ENCODE measurements at regions not wholly inside any gene's neighbourhood (a gene's known extent, or its start where the extent isn't known, plus 50 kb on each side); places are given as distances from the start of the nearest gene placed in this dataset.
A peak's percentile ranks its signal among the peaks of the same experiment; 100 is the strongest.
"Not testable (repeated sequence)": the region's sequence is repeated elsewhere in the genome, so short reads cannot be mapped to it uniquely, and the experiment has no call there.

GRCh38 chr17:65294181-65294719, 157.1 kb downstream of the RGS9 start:
- Histone ChIP-seq H3K4me3 (no peak overlapping the region), H3K4me1 (ENCODE audit: control insufficient read depth in 5 of 5, insufficient read depth in 5 of 5, low read length in 5 of 5) (peaks cover 0 to 15% (median 0%) of the 10 kb centered on the region in 5 donors), H3K27ac (ENCODE audit: low read depth in 1 of 2, low read length in 1 of 2) (no peak overlapping the region), H3K36me3 (ENCODE audit: control insufficient read depth in 4 of 4, insufficient read depth in 4 of 4, low read length in 4 of 4) (no peaks in the 10 kb centered on the region), H3K27me3 (ENCODE audit: control insufficient read depth in 3 of 3, insufficient read depth in 3 of 3, low read length in 2 of 3) (no peaks in the 10 kb centered on the region), H3K9me3 (ENCODE audit: control insufficient read depth in 4 of 4, insufficient read depth in 3 of 4, low read length in 3 of 4) (no peaks in the 10 kb centered on the region), H3K9ac (ENCODE audit: insufficient read depth in 1 of 2, low read length in 2 of 2) (peak overlapping the region in 1 of 2 donors; percentile 53)
- 14 to 17% methylated on average over 10 of the region's 10 CpGs for WGBS, 2 donors
- DNase-seq (peak; percentile 77 to 86 (median 82)), ATAC-seq (ENCODE audit: insufficient read depth, low FRiP score) (peak; percentile 79)
- TF ChIP-seq, protein P1, sequence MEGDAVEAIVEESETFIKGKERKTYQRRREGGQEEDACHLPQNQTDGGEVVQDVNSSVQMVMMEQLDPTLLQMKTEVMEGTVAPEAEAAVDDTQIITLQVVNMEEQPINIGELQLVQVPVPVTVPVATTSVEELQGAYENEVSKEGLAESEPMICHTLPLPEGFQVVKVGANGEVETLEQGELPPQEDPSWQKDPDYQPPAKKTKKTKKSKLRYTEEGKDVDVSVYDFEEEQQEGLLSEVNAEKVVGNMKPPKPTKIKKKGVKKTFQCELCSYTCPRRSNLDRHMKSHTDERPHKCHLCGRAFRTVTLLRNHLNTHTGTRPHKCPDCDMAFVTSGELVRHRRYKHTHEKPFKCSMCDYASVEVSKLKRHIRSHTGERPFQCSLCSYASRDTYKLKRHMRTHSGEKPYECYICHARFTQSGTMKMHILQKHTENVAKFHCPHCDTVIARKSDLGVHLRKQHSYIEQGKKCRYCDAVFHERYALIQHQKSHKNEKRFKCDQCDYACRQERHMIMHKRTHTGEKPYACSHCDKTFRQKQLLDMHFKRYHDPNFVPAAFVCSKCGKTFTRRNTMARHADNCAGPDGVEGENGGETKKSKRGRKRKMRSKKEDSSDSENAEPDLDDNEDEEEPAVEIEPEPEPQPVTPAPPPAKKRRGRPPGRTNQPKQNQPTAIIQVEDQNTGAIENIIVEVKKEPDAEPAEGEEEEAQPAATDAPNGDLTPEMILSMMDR (IDR thresholded peaks at IDR 0.05; ENCODE audit: control extremely low read depth, extremely low read depth): peak; percentile 71

DNA sequence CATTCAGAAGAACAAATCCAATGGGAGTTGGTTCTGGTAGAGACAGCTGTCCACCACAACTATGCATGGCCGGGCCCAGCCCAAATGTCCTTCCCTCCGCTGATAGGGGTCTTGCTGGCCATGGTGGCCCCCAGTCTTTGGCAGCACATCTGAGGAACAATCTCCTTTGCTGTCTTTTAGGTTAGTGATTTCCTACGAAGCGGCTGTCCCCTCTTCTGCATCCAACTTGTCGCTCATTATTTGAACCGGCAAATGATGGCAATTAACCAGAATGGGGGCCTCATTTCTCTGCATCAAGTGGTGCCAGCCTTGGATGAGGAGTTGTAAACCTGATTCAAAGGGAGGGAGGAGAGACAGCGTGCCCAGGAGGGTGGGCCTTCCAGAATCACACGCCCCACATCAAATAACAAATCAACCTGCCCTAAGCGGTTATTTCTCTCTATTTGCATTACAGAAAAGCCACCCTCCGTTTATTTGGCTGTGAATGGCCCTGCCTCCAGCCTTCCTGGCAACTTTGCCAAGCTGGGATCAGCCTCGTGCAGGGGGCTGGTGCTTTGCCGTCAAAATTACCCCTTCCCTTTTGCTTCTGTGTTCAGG, 156.5 kb downstream of the RGS9 start:
- Histone ChIP-seq H3K9ac (ENCODE audit: insufficient read depth in 1 of 2, low read length in 2 of 2) (peak overlapping the region in 1 of 2 donors; percentile 53), H3K4me1 (ENCODE audit: control insufficient read depth in 5 of 5, insufficient read depth in 5 of 5, low read length in 5 of 5) (peaks cover 0 to 15% (median 0%) of the 10 kb centered on the region in 5 donors), H3K9me3 (ENCODE audit: control insufficient read depth in 4 of 4, insufficient read depth in 3 of 4, low read length in 3 of 4) (no peaks in the 10 kb centered on the region), H3K27ac (ENCODE audit: low read depth in 1 of 2, low read length in 1 of 2) (no peak overlapping the region), H3K27me3 (ENCODE audit: control insufficient read depth in 3 of 3, insufficient read depth in 3 of 3, low read length in 2 of 3) (no peaks in the 10 kb centered on the region), H3K36me3 (ENCODE audit: control insufficient read depth in 4 of 4, insufficient read depth in 4 of 4, low read length in 4 of 4) (no peaks in the 10 kb centered on the region), H3K4me3 (no peak overlapping the region)
- ATAC-seq (ENCODE audit: insufficient read depth, low FRiP score) (no peak), DNase-seq (no peak)
- WGBS, 2 donors: 75% methylated on average over 12 of the region's 12 CpGs
- TF ChIP-seq, protein P1 (IDR thresholded peaks at IDR 0.05; ENCODE audit: control extremely low read depth, extremely low read depth): no peak

DNA sequence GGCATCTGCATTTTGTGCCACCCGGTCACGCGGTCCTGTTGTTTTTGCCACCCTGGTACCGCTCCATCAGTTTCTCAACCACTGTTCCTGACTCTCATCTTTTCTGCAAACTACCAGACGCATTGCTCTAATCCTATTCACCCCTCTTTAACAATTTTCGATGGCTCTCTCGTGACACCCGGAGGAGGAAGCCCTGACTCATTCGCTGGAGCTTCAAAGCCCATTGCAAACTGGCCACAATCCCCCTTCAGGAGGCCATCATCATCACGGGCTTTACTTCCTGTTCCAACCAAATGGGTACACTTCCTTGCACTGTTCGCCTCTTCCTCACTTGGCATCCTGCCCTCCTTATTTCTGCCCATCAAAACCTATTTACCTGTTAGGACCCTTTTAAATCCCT, 155.3 kb downstream of the RGS9 start:
- TF ChIP-seq, protein P1 (IDR thresholded peaks at IDR 0.05; ENCODE audit: control extremely low read depth, extremely low read depth): no peak
- Histone ChIP-seq H3K9me3 (ENCODE audit: control insufficient read depth in 4 of 4, insufficient read depth in 3 of 4, low read length in 3 of 4) (no peaks in the 10 kb centered on the region), H3K27ac (ENCODE audit: low read depth in 1 of 2, low read length in 1 of 2) (peak overlapping the region in 1 of 2 donors; percentile 10), H3K27me3 (ENCODE audit: control insufficient read depth in 3 of 3, insufficient read depth in 3 of 3, low read length in 2 of 3) (no peaks in the 10 kb centered on the region), H3K4me3 (no peak overlapping the region), H3K36me3 (ENCODE audit: control insufficient read depth in 4 of 4, insufficient read depth in 4 of 4, low read length in 4 of 4) (no peaks in the 10 kb centered on the region), H3K9ac (ENCODE audit: insufficient read depth in 1 of 2, low read length in 2 of 2) (no peak overlapping the region), H3K4me1 (ENCODE audit: control insufficient read depth in 5 of 5, insufficient read depth in 5 of 5, low read length in 5 of 5) (peaks cover 0 to 10% (median 0%) of the 10 kb centered on the region in 5 donors)
- WGBS, 2 donors: 67 to 70% methylated on average over 11 of the region's 11 CpGs
- DNase-seq: no peak
- no peak for ATAC-seq (ENCODE audit: insufficient read depth, low FRiP score)

DNA sequence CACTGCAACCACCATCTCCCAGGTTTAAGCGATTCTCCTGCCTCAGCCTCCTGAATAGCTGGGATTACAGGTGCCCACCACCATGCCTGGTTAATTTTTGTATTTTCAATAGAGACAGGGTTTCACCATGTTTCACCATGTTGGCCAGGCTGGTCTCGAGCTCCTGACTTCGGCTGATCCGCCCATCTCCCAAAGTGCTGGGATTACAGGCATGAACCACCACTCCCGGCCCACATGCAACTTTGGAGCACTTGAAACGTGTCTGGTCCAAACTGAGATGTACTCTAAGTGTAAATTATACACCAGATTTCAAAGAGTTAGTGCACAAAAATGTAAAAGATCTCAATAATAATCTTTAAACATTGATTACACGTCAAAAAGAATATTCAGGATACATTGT, 154.1 kb downstream of the RGS9 start:
- H3K36me3 ChIP-seq (ENCODE audit: control insufficient read depth in 4 of 4, insufficient read depth in 4 of 4, low read length in 4 of 4); H3K4me3 ChIP-seq; H3K27ac ChIP-seq (ENCODE audit: low read depth in 1 of 2, low read length in 1 of 2); H3K27me3 ChIP-seq (ENCODE audit: control insufficient read depth in 3 of 3, insufficient read depth in 3 of 3, low read length in 2 of 3); H3K4me1 ChIP-seq (ENCODE audit: control insufficient read depth in 5 of 5, insufficient read depth in 5 of 5, low read length in 5 of 5); DNase-seq; ATAC-seq (ENCODE audit: insufficient read depth, low FRiP score); H3K9ac ChIP-seq (ENCODE audit: insufficient read depth in 1 of 2, low read length in 2 of 2); H3K9me3 ChIP-seq (ENCODE audit: control insufficient read depth in 4 of 4, insufficient read depth in 3 of 4, low read length in 3 of 4): not testable (repeated sequence)
- WGBS, 2 donors: 91 to 93% methylated on average over 7 of the region's 7 CpGs

Measured in lung (tissue), 11 donors.